H1 (cell line): ENCODE measurements at regions not wholly inside any gene's neighbourhood (a gene's known extent, or its start where the extent isn't known, plus 50 kb on each side); places are given as distances from the start of the nearest gene placed in this dataset.

ENCODE experiments used
- CTCF ChIA-PET: fragments of 300-600 bp; sonication (Branson Sonifier 250); formaldehyde crosslinking; loops from one replicate; lab custom pipeline; 2021; ENCODE audit not compliant: partially characterized antibody; lab: Charles Lee
- POLR2A ChIA-PET: fragments of 300-600 bp; sonication (Branson Sonifier 250); formaldehyde crosslinking; loops from one replicate; lab custom pipeline; 2021; ENCODE audit warnings: inconsistent platforms; ENCODE audit not compliant: partially characterized antibody; lab: Charles Lee
- DNase-seq, 2 experiments: peaks; one replicate each; pipeline versions ENCODE4 v3.0.0 to v3.0.0-alpha.2; 2010 to 2022; ENCODE audit warnings: low spot score in 2 of 2, low read depth in 1 of 2, mixed read lengths in 1 of 2
- FAIRE-seq: peaks from 2 replicates; lab custom pipeline; 2011; peaks lifted over from hg19 to GRCh38; lab: Jason Lieb, UNC
- H2AFZ ChIP-seq: 2 replicates; pipeline ENCODE4 v1.8.1; 2012; ENCODE audit warnings: low read length, inconsistent platforms
- H2AK5ac ChIP-seq: 2 replicates; pipeline ENCODE4 v1.6.1; 2013; ENCODE audit warnings: low read depth, low read length
- H2BK120ac ChIP-seq: replicated peaks from 2 replicates; pipeline ENCODE3; 2013; ENCODE audit warnings: low read depth, low read length, inconsistent platforms
- H2BK12ac ChIP-seq: 2 replicates; pipeline ENCODE4 v1.6.1; 2013; ENCODE audit warnings: low read depth, low read length
- H2BK15ac ChIP-seq: 2 replicates; pipeline ENCODE4 v1.6.1; 2013; ENCODE audit warnings: low read length
- H2BK20ac ChIP-seq: 2 replicates; pipeline ENCODE4 v1.6.1; 2013; ENCODE audit warnings: low read length
- H2BK5ac ChIP-seq: 2 replicates; pipeline ENCODE4 v1.6.1; 2013; ENCODE audit warnings: low read depth, low read length
- H3K14ac ChIP-seq: 2 replicates; pipeline ENCODE4 v1.6.1; 2013; ENCODE audit warnings: inconsistent platforms; ENCODE audit not compliant: insufficient read length
- H3K18ac ChIP-seq: 2 replicates; pipeline ENCODE4 v1.6.1; 2013; ENCODE audit warnings: low read length; ENCODE audit errors: extremely low read depth
- H3K23ac ChIP-seq: 2 replicates; pipeline ENCODE4 v1.6.1; 2013; ENCODE audit warnings: inconsistent platforms; ENCODE audit not compliant: insufficient read length
- H3K23me2 ChIP-seq: 2 replicates; pipeline ENCODE4 v1.6.1; 2013; ENCODE audit warnings: low read depth, low read length
- H3K27ac ChIP-seq: 2 replicates; pipeline ENCODE4 v1.6.1; 2011; ENCODE audit warnings: low read depth, low read length, inconsistent platforms
- H3K27me3 ChIP-seq, 4 experiments: replicated peaks in 1 of 4; 1 replicate in 1 of 4; 2 replicates in 3 of 4; pipeline versions ENCODE4 v1.6.1 to v1.8.1; 2011 to 2013; ENCODE audit warnings: low read length in 3 of 4, mild to moderate bottlenecking in 3 of 4, inconsistent platforms in 2 of 4, mixed read lengths in 2 of 4, moderate library complexity in 1 of 4; ENCODE audit not compliant: control insufficient read depth in 3 of 4, insufficient read depth in 3 of 4; ENCODE audit errors: extremely low read depth in 1 of 4
- H3K36me3 ChIP-seq, 4 experiments: 2 replicates each; pipeline versions ENCODE4 v1.6.1 to v1.8.1; 2011 to 2013; ENCODE audit warnings: mild to moderate bottlenecking in 4 of 4, low read length in 3 of 4, moderate library complexity in 2 of 4, control low read depth in 1 of 4, inconsistent platforms in 1 of 4; ENCODE audit not compliant: insufficient read depth in 4 of 4, control insufficient read depth in 2 of 4
- H3K4ac ChIP-seq: replicated peaks from 2 replicates; pipeline ENCODE3; 2013; ENCODE audit warnings: low read length, low read depth, mixed read lengths, inconsistent platforms; ENCODE audit not compliant: insufficient read length
- H3K4me1 ChIP-seq, 4 experiments: replicated peaks in 1 of 4; 1 replicate in 1 of 4; 2 replicates in 3 of 4; pipeline versions ENCODE4 v1.6.1 to v1.8.1; 2011 to 2013; ENCODE audit warnings: low read length in 3 of 4, inconsistent platforms in 2 of 4, mixed read lengths in 1 of 4; ENCODE audit not compliant: insufficient read depth in 4 of 4, control insufficient read depth in 3 of 4
- H3K4me2 ChIP-seq, 2 experiments: 2 replicates each; pipeline versions ENCODE4 v1.6.1 to v1.8.1; 2011 to 2013; ENCODE audit warnings: low read depth in 2 of 2, low read length in 2 of 2, control low read depth in 1 of 2, inconsistent platforms in 1 of 2, mild to moderate bottlenecking in 1 of 2; ENCODE audit not compliant: insufficient read depth in 1 of 2
- H3K4me3 ChIP-seq, 4 experiments: fragments of 200-600, 300-600 bp in 1 of 4; sonication (generic), shearing (Covaris generic), sonication (Bioruptor Twin) in 1 of 4; 2 replicates each; pipeline versions ENCODE4 v1.5.1 to v1.8.1; 2011 to 2016; ENCODE audit warnings: low read length in 4 of 4, low read depth in 3 of 4, control low read depth in 2 of 4, inconsistent platforms in 2 of 4, mild to moderate bottlenecking in 2 of 4, mixed read lengths in 1 of 4, moderate library complexity in 1 of 4; ENCODE audit not compliant: insufficient read depth in 2 of 4; ENCODE audit errors: extremely low read depth in 1 of 4
- H3K56ac ChIP-seq: replicated peaks from 2 replicates; pipeline ENCODE3; 2013; ENCODE audit warnings: low read depth, mild to moderate bottlenecking, mixed read lengths, low read length, inconsistent platforms; ENCODE audit not compliant: insufficient read length
- H3K79me1 ChIP-seq: 2 replicates; pipeline ENCODE4 v1.6.1; 2013; ENCODE audit warnings: low read depth, low read length, control low read depth
- H3K79me2 ChIP-seq, 2 experiments: 2 replicates each; pipeline versions ENCODE4 v1.6.1 to v1.8.1; 2012 to 2013; ENCODE audit warnings: low read length in 2 of 2, mild to moderate bottlenecking in 2 of 2, inconsistent platforms in 1 of 2; ENCODE audit not compliant: insufficient read depth in 2 of 2, control insufficient read depth in 1 of 2
- H3K9ac ChIP-seq, 4 experiments: replicated peaks in 1 of 4; 1 replicate in 1 of 4; 2 replicates in 3 of 4; pipeline versions ENCODE4 v1.6.1 to v1.8.1; 2011 to 2013; ENCODE audit warnings: low read depth in 3 of 4, low read length in 3 of 4, control low read depth in 2 of 4, mild to moderate bottlenecking in 2 of 4, moderate library complexity in 2 of 4, inconsistent platforms in 1 of 4; ENCODE audit errors: extremely low read depth in 1 of 4
- H3K9me3 ChIP-seq, 2 experiments: 2 replicates each; pipeline versions ENCODE4 v1.6.1 to v1.8.1; 2012 to 2013; ENCODE audit warnings: mild to moderate bottlenecking in 2 of 2, moderate library complexity in 2 of 2, control low read depth in 1 of 2, inconsistent platforms in 1 of 2, low read depth in 1 of 2, low read length in 1 of 2, mixed read lengths in 1 of 2; ENCODE audit not compliant: insufficient read depth in 2 of 2
- H4K20me1 ChIP-seq, 2 experiments: replicated peaks in 1 of 2; 2 replicates each; pipeline versions ENCODE3 to v1.8.1; 2011 to 2013; ENCODE audit warnings: inconsistent platforms in 2 of 2, low read length in 2 of 2, mild to moderate bottlenecking in 1 of 2; ENCODE audit not compliant: insufficient read depth in 2 of 2, control insufficient read depth in 1 of 2
- H4K5ac ChIP-seq: 2 replicates; pipeline ENCODE4 v1.6.1; 2013; ENCODE audit warnings: low read length, low read depth, mixed read lengths, inconsistent platforms; ENCODE audit not compliant: insufficient read length
- H4K8ac ChIP-seq: 2 replicates; pipeline ENCODE4 v1.8.0; 2013; ENCODE audit warnings: mild to moderate bottlenecking, moderate library complexity, low read length, inconsistent platforms; ENCODE audit not compliant: insufficient read depth; ENCODE audit errors: extremely low read depth
- H4K91ac ChIP-seq: replicated peaks from 2 replicates; pipeline ENCODE3; 2013; ENCODE audit warnings: low read length, mixed read lengths, inconsistent platforms; ENCODE audit not compliant: insufficient read length
- CHD1 ChIP-seq: IDR thresholded peaks from 2 replicates; pipeline ENCODE4 v1.6.1; 2012; ENCODE audit warnings: low read depth, low read length, improper control_type of control experiment
- CTBP2 ChIP-seq: IDR thresholded peaks from 2 replicates; pipeline ENCODE4 v1.7.0; 2011; ENCODE audit warnings: borderline replicate concordance, mild to moderate bottlenecking, moderate library complexity, mixed read lengths, low read length; ENCODE audit not compliant: insufficient read depth, insufficient read length
- KDM1A ChIP-seq: fragments of 200-600, 300-600 bp; sonication (generic); IDR thresholded peaks from 2 replicates; pipeline ENCODE4 v1.7.1; 2016; ENCODE audit warnings: mild to moderate bottlenecking, low read length, borderline replicate concordance
- KDM5A ChIP-seq: fragments of 200-600 bp; IDR thresholded peaks from 2 replicates; pipeline ENCODE4 v1.7.1; 2012; ENCODE audit warnings: mild to moderate bottlenecking, low read length, inconsistent platforms, mixed read lengths
- RBBP5 ChIP-seq: IDR thresholded peaks from 2 replicates; pipeline ENCODE4 v1.7.1; 2012; ENCODE audit warnings: low read depth, mild to moderate bottlenecking, inconsistent platforms, low read length, moderate library complexity, borderline replicate concordance
- WGBS, 2 experiments: shearing (Covaris generic) in 1 of 2; methylation state at CpG; one replicate each; pipeline versions ENCODE4 v1.1.6 to v1.1.7; 2013 to 2015; ENCODE audit warnings: low lambda C conversion rate in 2 of 2, mixed read lengths in 2 of 2, inconsistent platforms in 1 of 2, low coverage in 1 of 2, missing lambda C conversion rate in 1 of 2; ENCODE audit not compliant: insufficient replicate concordance in 2 of 2, insufficient coverage in 1 of 2, insufficient read length in 1 of 2; ENCODE audit errors: extremely low coverage in 1 of 2, missing lambda C conversion rate in 1 of 2; 5-methylcytosine and 5-hydroxymethylcytosine counted together
- TF ChIP-seq, protein P1 (sequence below): IDR thresholded peaks from 2 replicates; pipeline ENCODE4 v1.6.1; 2012; ENCODE audit warnings: inconsistent platforms

DNA sequence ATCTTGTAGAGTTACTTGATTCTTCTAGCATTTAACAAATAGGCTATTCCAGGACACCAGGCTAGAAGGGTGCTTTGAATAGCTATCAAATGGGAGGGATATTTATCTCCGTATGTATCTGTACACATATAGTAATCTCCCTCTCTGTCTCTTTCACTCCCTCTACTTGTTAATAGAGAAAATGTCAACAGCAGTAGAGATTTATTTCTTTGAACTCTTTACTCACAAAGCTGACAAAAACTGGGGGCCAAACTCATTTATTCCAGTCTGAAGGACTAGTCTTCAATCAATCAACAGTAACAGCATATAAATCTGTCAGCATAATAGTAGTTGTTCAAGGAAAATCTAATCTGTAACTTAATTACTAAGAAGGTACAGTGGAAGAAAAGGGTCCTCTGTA lies 78.2 kb upstream of the FER start:
- H2BK15ac ChIP-seq = no peak overlapping the region
- H3K4me2 ChIP-seq = no peak overlapping the region
- H3K79me2 ChIP-seq = no peaks in the 10 kb centered on the region
- H4K91ac ChIP-seq = no peak overlapping the region
- no peak overlapping the region for H3K56ac ChIP-seq
- H3K79me1 ChIP-seq = no peaks in the 10 kb centered on the region
- no peak overlapping the region for H3K27ac ChIP-seq
- no peak overlapping the region for H3K4ac ChIP-seq
- ChIA-PET POLR2A (no interaction called here), CTCF (interaction anchor here (0.8 kb wide), 1 partner anchor 27 kb away, joined by 3 read pairs; no protein-coding TSS in a partner anchor)
- H2BK20ac ChIP-seq = no peak overlapping the region
- FAIRE-seq (no peak), DNase-seq (no peak)
- no peaks in the 10 kb centered on the region for H4K20me1 ChIP-seq
- no peak overlapping the region for H4K5ac ChIP-seq
- no peak overlapping the region for H2BK5ac ChIP-seq
- no peak overlapping the region for H2BK120ac ChIP-seq
- no peak overlapping the region for H2BK12ac ChIP-seq
- no peak overlapping the region for H3K18ac ChIP-seq
- no peak overlapping the region for H2AK5ac ChIP-seq
- peaks cover 0 to 5% (median 0%) of the 10 kb centered on the region in 4 experiments; a peak in 1 of 7 replicates for H3K4me1 ChIP-seq
- 91% methylated on average over 1 of the region's 1 CpG; no CpG with 5 or more reads in 1 of the 2 experiments for WGBS, 2 experiments
- no peak overlapping the region for H4K8ac ChIP-seq
- H3K27me3 ChIP-seq = peaks cover 0 to 5% (median 0%) of the 10 kb centered on the region in 4 experiments; a peak in 3 of 7 replicates
- H3K14ac ChIP-seq = no peak overlapping the region
- H3K36me3 ChIP-seq = no peaks in the 10 kb centered on the region
- H3K9ac ChIP-seq = no peak overlapping the region
- no peaks in the 10 kb centered on the region for H3K23me2 ChIP-seq
- H3K4me3 ChIP-seq = no peak overlapping the region
- no peak overlapping the region for H2AFZ ChIP-seq
- H3K23ac ChIP-seq = no peak overlapping the region
- no peaks in the 10 kb centered on the region for H3K9me3 ChIP-seq
- TF ChIP-seq RBBP5 (no peak), KDM5A (no peak), CHD1 (no peak), CTBP2 (no peak), KDM1A (no peak)
- TF ChIP-seq, protein P1, sequence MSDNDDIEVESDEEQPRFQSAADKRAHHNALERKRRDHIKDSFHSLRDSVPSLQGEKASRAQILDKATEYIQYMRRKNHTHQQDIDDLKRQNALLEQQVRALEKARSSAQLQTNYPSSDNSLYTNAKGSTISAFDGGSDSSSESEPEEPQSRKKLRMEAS = no peak
